ENCODE measurements at regions not wholly inside any gene's neighbourhood (a gene's known extent, or its start where the extent isn't known, plus 50 kb on each side); places are given as distances from the start of the nearest gene placed in this dataset.
"Not testable (repeated sequence)": the region's sequence is repeated elsewhere in the genome, so short reads cannot be mapped to it uniquely, and the experiment has no call there.

DNA sequence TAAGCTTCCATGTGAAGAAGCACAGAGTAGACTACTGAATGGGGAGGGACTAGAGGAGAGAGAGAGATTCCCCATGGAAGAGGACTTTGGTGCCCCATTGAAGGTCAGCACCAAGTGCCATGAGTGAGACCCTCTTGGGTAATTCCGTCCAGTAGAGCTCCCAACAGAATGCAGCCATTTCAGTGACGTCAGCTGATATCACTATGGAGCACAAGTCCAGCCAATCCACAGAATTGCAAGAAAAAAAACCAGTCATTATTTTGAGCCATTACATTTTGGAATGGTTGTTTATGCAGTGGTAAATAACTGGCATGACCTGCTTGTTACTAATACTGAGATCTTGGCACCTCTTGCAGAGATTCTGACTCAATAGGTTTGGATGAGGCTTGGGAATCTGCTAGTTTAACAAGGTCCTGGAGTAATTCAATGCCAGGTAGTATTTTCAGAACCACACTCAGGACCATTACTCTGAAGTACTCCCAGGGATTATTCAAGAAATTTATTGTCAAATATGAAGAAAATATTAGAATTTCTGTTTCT is 52.6 kb upstream of the SP8 start:
- DNase-seq, result no peak

- no peak for DNase-seq
Observed at GRCh38 chr7:20839987-20840386, 53.3 kb upstream of the SP8 start.

- no peak for DNase-seq
Observed at GRCh38 chr7:20846791-20847190, 60.1 kb upstream of the SP8 start.

GRCh38 chr7:20858951-20859350 is 72.3 kb upstream of the SP8 start:
- DNase-seq, result peak in 21 of 56 donors; percentile 1 to 63 (median 6)

DNA sequence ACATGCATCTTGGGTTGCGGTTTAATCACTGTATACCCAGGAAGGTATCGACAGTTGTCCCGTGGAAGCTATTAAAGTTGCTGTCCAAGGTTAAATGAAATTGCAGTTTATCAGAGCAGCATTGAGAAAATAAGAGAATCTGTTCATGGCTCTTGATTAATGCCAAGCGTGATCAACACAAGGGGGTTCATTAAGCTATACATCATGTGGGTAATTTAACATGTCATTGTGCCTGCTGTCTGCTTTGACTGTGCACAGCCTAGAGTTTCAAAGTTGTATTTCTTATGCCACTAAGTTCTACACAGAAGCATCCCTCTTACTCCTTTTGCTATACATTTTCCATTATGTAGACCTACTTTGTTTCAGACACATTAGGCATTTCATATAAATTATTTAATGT is 74.8 kb upstream of the SP8 start:
- DNase-seq, result no peak

DNA sequence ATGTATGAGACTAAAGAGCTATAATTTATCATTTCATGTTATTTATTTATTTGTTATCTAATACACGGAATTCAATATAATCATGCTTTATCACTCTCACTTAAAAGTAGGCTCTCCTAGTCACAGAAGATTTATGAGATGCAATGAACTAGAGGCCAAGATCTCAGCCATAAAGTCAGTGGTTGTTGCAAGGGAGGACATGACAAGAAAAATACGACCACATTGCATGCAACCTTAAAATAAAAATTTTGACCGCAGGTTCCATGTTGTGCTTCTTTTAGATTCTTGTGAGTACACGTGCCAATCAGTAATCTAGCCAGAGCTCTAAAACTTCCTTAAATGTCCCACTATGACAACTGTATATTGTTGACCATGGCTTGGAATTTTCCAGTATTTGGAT is 75.9 kb upstream of the SP8 start:
- DNase-seq, result no peak

- no peak for DNase-seq
Observed at GRCh38 chr7:20864221-20864620, 77.5 kb upstream of the SP8 start.

GRCh38 chr7:20865684-20866083 is 79.0 kb upstream of the SP8 start:
- DNase-seq, result no peak

- DNase-seq, result no peak
Observed at GRCh38 chr7:20870977-20871376, 84.3 kb upstream of the SP8 start.

DNA sequence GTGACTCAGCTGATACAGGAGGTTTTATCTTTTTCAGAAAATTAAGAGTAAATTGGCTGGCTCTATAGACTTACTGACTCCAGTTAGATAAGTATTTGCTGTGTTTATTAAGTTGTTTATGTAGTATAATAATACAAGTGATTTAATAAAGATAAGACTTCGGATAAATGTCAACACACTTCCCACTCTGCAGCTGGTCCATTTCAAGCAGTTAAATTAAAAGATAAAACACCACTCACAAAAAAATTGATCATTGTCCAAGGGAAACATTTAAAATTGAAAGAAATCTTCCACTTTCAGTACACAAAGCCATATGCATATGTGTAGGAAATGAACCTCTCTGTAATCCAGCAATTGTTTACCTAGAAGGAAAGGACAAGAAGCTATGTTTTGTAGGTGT is 106.1 kb upstream of the SP8 start:
- no peak for DNase-seq

DNA sequence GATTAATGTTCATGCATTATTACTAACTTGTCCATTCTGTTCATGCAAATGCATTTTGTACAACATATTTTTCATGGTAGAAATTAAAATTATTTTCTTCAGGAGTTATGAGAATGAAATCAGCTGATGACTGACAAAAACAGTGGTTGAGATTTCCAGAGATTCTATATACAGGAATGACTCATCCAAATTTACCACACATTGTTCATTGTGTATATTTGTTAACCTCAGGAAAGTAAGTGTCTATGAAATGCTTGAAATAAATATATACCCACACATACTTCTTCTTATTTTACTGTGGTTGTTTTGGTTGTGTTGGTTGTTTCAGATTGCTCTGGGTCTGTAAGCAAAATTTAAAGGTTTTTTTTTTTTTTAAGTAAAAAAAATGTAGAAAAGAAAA is 108.1 kb upstream of the SP8 start:
- no peak for DNase-seq

GRCh38 chr7:20895563-20895962 is 108.9 kb upstream of the SP8 start:
- no peak for DNase-seq

- no peak for DNase-seq
Observed at GRCh38 chr7:20896996-20897395, 110.3 kb upstream of the SP8 start.

DNA sequence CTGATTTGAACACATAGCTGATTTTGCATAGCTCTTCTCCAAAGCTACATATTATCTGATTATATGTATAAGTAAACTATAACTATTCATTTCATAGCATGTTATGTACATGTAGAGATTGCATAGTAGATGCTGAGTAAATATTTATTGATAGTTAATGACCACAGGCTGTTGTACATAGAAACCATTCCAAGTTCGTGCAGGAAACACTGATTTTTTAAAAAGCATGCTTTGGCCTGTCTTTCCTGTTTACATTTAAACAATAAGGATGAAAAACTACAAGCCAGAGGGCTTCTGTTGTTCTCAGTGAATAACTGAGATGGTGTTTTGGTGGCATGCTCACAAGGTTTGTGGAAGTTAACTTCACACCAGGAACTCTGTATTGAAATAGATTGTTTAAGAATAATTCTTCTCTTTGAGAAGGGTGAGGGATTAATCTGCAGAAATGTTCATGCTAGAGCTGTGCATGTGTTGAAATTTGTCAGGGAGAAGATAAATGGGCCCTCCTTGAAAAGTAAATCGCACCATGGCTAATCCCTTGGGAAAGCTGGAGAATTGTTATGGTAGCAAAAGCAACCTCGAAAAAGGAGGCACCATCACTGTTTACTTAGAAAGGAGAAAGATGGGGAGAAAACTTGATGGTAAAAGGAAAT is 120.2 kb upstream of the SP8 start:
- DNase-seq, result no peak

DNA sequence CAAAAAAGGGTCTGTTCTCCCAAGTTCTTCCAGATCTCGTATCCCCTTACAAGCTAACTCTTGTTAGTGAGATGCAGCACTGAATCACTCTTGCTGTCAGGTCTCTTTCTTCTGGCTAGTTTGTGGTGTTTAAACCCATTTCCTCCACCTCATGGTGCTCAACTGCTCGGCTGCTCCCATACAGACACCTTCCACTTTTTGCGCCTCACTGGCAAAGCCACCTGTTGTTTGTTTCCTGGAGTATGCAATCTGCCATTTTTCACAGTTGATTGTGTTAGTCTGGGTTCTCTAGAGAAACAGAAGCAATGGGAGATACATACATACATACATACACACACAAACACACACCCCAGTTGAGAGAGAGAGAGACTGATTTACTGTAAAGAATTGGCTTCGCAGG is 124.4 kb upstream of the SP8 start:
- DNase-seq, result no peak

DNA sequence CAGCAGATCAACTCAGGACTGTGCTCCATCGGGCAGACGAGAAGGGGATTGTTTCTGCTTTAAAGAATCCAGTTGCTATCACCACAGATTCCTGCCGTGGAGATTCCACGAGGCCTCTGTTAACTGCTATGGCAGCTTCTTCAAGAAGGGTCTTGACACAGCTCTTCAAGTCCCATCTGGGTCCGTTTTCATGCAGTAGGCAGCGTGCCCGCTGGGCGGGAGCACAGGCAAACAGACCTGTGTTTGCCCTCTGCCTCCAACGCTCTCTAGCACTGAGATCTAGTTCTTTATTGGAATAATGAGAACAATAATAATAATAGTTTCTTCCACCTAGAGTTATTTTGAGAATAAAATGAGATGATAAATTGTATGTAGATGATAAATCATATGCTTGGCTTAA is 127.2 kb upstream of the SP8 start:
- no peak for DNase-seq

- no peak for DNase-seq
Observed at GRCh38 chr7:20916311-20916710, 129.6 kb upstream of the SP8 start.

DNA sequence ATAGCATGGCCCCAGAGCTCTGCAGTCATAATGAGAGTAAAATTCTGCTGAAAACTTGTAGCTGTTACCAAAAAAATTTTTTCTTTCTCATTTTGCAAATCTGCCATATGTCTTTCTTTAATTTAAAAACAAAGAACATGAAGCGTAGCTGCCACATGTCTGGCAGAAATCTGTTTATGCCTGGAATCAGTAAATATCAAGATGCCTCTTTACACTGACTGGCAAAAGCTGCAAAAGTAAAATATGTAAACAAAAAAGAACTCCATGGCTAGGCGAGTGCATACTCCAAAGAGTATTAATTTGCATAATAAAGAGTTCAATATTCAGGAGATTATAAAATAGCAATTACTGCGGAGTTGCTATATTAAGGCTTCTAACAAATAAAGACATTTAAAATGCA is 130.9 kb upstream of the SP8 start:
- no peak for DNase-seq

GRCh38 chr7:20918156-20918555 is 131.5 kb upstream of the SP8 start:
- no peak for DNase-seq

DNA sequence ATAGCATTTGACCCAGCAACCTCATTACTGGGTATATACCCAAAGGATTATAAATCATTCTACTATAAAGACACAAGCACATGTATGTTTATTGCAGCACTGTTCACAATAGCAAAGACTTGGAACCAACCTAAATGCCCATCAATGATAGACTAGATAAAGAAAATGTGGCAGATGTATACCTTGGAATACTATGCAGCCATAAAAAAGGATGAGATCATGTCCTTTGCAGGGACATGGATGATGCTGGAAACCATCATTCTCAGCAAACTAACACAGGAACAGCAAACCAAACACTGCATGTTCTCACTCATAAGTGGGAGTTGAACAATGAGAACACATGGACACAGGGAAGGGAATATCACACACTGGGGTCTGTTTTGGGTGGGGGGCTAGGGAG is 140.5 kb upstream of the SP8 start:
- not testable (repeated sequence) for DNase-seq

GRCh38 chr7:20927976-20928375 is 141.3 kb upstream of the SP8 start:
- no peak for DNase-seq

- DNase-seq, result no peak
Observed at GRCh38 chr7:20929199-20929598, 142.5 kb upstream of the SP8 start.

- DNase-seq, result no peak
Observed at GRCh38 chr7:20931739-20932138, 145.1 kb upstream of the SP8 start.
